ENCODE measurements at regions not wholly inside any gene's neighbourhood (a gene's known extent, or its start where the extent isn't known, plus 50 kb on each side); places are given as distances from the start of the nearest gene placed in this dataset.

GRCh38 chr2:4391013-4391412, 687.6 kb downstream of the DCDC2C start:
- no peak for DNase-seq

- no peak for DNase-seq
These were observed 701.0 kb downstream of the DCDC2C start for GRCh38 chr2:4404363-4404762.

- DNase-seq: no peak
These were observed 704.9 kb downstream of the DCDC2C start for GRCh38 chr2:4408321-4408720.

GRCh38 chr2:4412637-4413187, 709.3 kb downstream of the DCDC2C start:
- DNase-seq: no peak

- DNase-seq: no peak
These were observed 711.8 kb downstream of the DCDC2C start for GRCh38 chr2:4415171-4415570.

- no peak for DNase-seq
These were observed 712.5 kb downstream of the DCDC2C start for GRCh38 chr2:4415810-4416413.

- no peak for DNase-seq
These were observed 713.1 kb downstream of the DCDC2C start for GRCh38 chr2:4416431-4416830.

GRCh38 chr2:4417771-4418170, 714.4 kb downstream of the DCDC2C start:
- no peak for DNase-seq

GRCh38 chr2:4420032-4420431, 716.7 kb downstream of the DCDC2C start:
- no peak for DNase-seq

- no peak for DNase-seq
These were observed 720.8 kb downstream of the DCDC2C start for GRCh38 chr2:4424153-4424552.

GRCh38 chr2:4427083-4427482, 723.7 kb downstream of the DCDC2C start:
- no peak for DNase-seq

- no peak for DNase-seq
These were observed 742.4 kb downstream of the DCDC2C start for GRCh38 chr2:4445821-4446220.

- DNase-seq: no peak
These were observed 751.5 kb downstream of the DCDC2C start for GRCh38 chr2:4454907-4455306.

- DNase-seq: no peak
These were observed 752.2 kb downstream of the DCDC2C start for GRCh38 chr2:4455486-4456155.

GRCh38 chr2:4464634-4465266, 761.4 kb downstream of the DCDC2C start:
- DNase-seq: no peak

- no peak for DNase-seq
These were observed 762.3 kb downstream of the DCDC2C start for GRCh38 chr2:4465671-4466070.

GRCh38 chr2:4475618-4476017, 772.2 kb downstream of the DCDC2C start:
- DNase-seq: no peak

GRCh38 chr2:4483050-4483449, 779.7 kb downstream of the DCDC2C start:
- no peak for DNase-seq

GRCh38 chr2:4486971-4487370, 783.6 kb downstream of the DCDC2C start:
- DNase-seq: no peak

- no peak for DNase-seq
These were observed 796.1 kb downstream of the DCDC2C start for GRCh38 chr2:4499316-4500030.

GRCh38 chr2:4501525-4501924, 798.1 kb downstream of the DCDC2C start:
- DNase-seq: no peak

- no peak for DNase-seq
These were observed 799.0 kb downstream of the DCDC2C start for GRCh38 chr2:4502230-4502843.

GRCh38 chr2:4507661-4508060, 804.3 kb downstream of the DCDC2C start:
- no peak for DNase-seq

Measured in activated effector memory CD4-positive, alpha-beta T cell treated with anti-CD3 and anti-CD28 coated beads, Interleukin-2, amount 50 U/mL, for 16 hours (primary cell).